ENCODE measurements at regions not wholly inside any gene's neighbourhood (a gene's known extent, or its start where the extent isn't known, plus 50 kb on each side); places are given as distances from the start of the nearest gene placed in this dataset.
A peak's percentile ranks its signal among the peaks of the same experiment; 100 is the strongest.

DNA sequence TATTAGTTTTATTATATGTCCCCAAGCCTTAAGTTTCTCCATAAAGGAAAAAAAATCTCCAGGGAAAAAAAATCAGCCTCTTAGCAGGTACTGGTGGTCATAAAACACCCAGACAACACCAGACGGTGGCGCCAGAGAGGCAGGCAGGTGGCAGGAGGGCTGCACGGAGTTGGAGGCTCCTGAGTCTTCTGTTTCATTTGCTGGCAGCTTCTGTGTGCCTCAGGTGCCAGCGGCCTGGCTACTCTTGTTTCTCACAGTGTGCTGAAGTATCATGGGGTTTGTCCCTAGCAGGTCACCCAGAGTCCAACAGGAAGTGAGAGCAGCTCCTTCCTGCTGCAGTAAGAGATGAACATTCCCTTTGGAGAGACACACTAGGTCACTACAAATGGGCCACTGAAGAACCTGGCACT is 123.3 kb upstream of the GADD45A start:
- DNase-seq (ENCODE audit: low read depth), result no peak

DNA sequence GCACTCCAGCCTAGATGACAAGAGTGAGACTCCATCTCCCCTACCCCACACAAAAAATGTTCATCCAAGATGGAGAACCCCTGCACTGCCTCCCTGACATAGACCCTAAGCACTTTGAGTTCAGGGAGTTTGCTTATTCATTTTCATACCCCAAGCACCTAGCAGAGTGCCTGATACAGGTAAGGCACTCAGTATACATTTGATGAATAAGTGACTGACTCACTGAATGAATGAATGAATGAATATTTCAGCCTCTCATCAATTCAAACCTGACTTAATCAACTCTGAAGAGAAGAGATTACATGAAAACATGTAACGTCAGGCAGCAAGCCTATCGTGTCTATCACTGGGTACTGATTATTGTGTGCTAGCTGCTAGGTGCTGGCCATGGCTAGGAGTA is 121.3 kb upstream of the GADD45A start:
- no peak for DNase-seq (ENCODE audit: low read depth)

DNA sequence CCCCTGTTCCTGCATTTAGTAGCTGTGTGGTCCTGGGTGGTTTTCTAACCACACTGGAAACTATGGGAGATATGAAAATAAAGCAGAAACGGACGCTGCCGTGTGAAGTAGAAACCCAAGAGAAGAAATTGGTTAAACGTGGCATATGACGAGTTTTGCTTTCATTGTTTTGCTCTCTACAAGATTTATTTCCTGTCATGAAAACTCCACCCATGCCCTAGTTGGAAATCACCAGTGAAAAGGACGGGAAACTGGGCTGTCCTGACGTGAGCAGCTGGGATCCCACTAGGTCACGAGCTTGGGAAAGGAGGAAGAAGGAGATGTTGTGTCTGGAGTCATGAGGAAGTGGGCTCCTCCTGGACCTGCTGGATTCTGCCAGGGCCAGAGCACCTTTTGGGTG is 120.8 kb upstream of the GADD45A start:
- DNase-seq (ENCODE audit: low read depth), result no peak

DNA sequence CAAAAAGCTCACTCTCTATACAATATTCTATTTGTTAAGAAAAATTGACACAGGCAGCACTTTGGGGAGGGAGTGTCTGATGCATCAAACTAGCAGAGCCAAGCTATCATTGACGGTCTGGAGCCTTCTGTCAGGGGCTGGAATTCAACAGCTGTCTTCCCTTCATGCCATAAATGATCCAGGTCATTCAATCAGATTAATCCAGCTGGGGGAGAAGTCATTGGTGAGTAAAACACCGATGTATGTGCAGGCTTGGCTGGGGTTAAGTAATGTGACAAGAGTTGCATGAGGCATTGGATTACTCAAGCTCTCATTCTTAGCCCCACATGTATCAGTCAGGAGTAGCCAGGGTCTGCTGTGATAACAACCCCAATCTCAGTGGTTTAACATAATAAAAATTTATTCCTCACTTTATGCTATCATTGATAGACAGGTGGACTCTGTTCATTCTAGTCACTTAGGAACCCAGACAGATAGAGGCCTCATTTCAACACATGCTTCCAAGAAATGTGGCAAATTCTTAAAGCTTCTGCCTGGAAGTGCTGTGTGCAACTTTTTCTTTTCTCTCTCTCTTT is 118.1 kb upstream of the GADD45A start:
- no peak for DNase-seq (ENCODE audit: low read depth)

DNA sequence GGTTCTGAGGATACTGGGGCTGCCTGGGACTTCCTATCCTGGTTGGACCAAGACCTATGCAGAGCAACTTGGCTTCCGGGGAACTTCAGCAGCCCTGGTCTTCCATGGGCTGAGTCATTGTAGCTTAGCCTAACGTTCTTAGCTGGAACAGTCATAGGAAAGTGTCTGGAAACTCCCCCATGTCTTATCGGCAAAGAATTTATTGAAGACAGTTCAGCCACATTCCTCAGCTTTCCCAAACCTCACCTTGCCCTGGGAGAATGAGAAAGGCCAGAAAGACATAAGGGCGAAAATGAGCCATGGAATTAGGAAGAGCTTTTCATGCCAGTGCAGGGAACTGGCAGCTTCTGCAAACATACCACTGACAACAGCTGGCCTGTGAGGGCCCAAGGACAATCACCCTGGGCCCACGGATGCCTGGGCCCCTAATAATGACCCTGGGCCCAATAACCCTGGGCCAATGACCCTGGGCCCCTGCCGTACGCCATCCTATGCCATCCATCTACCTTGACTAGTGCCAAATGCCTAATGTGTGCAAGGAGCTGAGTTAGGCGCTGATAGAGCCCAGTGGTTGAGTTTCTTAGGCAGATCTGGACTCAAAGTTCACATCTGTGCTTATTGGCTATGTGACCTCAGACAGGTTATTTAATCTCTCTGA is 114.4 kb upstream of the GADD45A start:
- peak; percentile 95 for DNase-seq (ENCODE audit: low read depth)

DNA sequence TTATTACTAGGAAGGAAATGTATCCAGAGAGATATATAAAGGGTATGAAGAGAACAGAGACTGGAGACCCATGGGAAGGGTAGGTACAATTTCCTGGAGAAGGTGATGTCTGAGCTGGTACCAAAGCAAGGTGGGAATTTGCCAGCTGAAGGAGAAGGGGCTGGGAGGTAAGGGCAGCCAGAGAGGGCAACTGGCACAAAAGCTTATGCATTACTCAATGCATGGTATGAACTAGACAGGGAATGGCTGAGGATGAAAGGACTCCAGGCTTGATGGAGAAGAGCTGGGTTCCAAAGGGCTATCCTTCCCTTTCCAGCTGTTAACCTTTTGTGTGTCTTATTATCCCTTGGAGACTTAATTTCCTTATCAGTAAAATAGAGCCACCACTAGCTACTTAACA is 113.6 kb upstream of the GADD45A start:
- DNase-seq (ENCODE audit: low read depth), result no peak

DNA sequence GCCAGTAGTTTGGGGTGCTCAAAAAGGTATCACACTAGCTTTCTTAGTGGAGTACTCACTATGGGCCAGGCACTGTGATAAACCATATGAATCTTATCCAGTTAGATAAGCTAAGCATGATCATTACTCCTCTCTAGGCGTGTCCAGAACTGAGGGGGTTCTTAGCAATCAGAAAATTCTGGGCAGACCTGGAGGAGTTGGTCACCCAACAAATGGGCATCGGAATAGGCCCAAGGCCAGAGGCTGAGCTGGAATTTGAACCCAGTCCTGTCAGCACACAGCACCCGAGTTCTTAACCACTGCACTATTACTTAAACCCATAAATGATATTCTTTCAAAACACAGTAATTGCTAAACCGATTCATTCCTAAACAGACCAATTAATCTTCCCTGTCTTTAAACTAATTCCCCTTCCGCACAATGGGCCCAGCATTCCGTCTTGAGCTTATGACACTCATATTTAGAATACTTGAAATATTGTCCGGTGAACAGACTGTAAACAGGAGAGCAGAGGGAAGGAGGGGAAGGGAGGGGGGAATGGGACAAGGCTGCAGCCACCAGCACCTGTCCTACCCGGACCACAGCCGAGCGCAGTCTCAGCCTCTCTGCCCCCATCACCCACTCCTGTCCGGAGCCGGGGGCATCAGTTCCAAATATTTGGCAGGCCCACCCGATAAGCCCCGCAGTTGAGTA is 113.0 kb upstream of the GADD45A start:
- no peak for DNase-seq (ENCODE audit: low read depth)

DNA sequence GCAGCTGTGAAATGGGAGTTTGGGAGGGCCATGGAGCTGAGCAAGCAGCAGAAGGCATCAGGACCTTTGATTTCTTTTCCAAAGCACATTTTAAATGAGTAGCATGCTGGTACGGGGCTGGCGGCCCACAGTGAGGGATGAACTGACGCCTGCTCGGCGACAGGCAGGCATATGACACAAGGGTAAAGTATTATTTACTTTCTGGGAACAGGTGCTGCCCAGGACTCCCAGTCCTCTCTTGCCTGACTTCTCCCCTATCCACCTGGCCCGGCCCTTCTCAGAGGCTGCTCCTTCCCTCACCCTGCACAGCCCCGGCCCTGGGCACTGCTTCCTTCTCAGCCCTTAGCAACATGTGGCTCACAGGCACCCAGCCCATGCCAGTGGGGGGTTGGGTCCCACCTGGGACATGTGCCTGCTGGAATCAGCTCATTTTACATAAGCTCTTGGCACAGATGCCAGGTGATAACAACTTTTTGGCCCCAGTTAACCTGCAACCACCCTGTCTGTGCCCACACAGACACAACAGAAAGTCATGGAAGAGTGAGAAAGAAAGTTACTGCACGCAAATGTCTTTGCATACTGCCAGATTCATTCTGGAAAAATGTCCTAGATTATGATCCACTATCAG is 112.3 kb upstream of the GADD45A start:
- DNase-seq (ENCODE audit: low read depth), result no peak

DNA sequence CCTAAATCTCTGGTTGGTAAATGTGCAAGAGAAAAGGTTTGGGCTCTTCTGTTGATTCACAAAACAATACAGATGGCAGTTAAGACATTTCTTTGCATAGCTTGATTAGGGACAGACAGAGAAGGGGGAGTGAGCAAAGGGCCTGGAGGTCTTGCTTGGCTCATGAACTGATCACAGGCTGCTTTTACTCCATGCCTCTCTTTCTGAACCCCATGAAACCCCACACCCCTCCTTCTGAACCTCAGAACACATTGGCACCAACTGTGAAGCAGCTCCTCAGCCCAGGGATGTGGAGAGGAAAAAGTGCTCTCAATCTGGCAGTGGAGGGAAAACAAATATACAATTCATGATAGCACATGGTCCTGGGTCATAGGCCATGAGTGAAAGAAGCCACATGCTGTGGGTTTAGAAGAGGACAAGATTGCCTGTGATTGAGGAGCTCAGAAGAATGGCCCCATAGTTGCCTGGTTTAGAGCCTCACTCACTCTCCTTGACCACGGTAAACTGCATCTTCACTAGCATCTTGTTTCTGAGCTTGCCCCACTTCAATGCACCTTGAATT is 111.6 kb upstream of the GADD45A start:
- no peak for DNase-seq (ENCODE audit: low read depth)

DNA sequence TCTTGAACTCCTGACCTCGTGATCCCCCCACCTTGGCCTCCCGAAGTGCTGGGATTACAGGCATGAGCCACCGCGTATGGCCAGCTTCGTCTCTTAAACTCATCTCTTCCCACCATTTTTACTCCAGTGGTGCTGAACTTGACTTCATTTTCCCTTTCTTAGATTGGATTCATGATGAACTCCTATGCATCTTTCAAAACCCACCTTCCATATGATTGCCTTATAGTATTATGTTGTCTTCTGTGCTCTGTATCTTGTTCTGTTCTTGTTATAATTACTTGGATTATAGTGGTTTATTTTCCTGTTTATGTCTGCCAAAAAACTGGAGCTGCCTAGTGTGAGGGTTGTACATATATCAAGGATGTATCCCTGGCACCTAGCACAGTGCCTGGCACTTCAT is 110.8 kb upstream of the GADD45A start:
- no peak for DNase-seq (ENCODE audit: low read depth)

DNA sequence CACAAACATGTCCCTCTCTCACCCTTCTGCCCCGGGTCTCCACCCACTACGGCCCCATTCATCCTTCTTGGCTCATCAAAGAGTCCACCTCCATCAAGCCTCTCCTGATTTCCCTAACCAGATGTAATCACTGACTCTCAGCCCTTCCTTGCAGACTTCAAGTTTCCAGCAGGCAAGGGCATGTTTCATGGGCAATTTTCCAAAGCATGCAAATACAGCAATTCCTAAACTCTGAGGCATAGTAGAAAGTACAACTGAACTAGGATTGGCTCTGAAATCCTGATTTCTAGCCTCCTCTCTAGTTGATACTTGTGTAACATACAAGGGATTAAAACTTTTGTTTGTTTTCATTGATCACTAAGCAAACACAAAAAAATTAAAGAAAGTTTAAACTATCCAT is 109.1 kb upstream of the GADD45A start:
- peak; percentile 76 for DNase-seq (ENCODE audit: low read depth)

DNA sequence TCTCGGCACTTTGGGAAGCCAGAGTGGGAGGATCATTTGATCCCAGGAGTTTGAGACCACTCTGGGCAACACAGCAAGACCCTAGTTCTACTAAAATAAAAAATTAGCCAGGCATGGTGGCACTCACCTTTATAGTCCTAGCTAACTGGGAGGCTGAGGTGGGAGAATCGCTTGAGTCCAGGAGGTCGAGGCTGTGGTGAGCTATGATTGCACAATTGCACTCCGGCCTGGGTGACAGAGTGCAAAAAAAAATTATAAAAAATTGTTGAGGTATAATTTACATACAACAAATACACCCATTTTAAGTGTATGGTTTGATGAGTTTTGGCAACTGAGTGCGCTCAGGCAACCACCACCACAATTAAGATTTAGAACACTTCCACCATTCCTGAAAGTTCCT is 108.5 kb upstream of the GADD45A start:
- no peak for DNase-seq (ENCODE audit: low read depth)

DNA sequence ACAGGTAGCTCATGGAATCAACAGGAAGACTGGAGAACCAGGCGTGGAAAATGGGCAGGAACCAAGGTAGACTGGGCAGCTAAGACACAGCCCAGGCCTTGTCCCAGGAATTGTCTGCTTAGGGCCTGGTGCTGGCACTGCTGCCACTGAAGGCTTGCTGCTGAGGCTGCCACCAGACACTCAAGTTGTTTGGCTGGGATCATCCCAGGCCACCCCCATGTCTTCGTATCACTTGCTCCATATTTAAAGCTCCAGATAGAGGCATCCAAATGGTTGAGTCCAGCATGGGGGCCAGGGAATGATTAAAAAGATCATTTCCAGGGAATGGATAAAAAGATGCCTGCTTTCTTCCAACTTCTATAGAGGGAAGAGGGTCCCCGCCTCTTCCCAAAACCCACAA is 107.4 kb upstream of the GADD45A start:
- no peak for DNase-seq (ENCODE audit: low read depth)

DNA sequence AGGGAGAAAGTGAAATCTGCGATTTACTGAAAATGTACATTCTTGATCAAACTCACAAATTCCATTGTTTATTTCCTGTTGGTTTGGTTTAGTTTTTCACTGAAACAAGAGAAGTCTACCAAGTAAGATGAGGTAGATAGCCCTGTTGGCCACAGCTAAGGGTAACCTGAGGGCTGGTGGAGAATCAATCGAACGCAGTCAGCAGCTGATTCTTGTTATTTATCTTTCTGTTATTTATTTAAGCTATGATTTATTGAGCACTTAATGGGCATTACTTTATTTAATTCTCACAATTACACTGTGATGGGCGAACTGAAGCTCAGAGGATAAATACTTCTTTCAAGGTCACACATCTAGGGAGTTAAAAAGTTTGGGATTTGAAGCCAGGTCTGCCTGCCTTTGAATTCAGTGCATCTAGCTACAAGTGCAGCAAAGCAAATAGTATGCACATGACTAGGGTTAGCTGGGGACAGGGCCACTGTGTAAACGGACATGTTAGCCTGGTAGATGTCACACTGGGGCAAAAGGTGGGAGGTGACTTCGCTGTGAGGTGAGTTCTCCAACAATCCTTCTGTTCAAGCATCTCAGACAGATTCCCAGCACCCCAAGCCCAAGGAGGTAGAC is 106.5 kb upstream of the GADD45A start:
- DNase-seq (ENCODE audit: low read depth), result no peak

DNA sequence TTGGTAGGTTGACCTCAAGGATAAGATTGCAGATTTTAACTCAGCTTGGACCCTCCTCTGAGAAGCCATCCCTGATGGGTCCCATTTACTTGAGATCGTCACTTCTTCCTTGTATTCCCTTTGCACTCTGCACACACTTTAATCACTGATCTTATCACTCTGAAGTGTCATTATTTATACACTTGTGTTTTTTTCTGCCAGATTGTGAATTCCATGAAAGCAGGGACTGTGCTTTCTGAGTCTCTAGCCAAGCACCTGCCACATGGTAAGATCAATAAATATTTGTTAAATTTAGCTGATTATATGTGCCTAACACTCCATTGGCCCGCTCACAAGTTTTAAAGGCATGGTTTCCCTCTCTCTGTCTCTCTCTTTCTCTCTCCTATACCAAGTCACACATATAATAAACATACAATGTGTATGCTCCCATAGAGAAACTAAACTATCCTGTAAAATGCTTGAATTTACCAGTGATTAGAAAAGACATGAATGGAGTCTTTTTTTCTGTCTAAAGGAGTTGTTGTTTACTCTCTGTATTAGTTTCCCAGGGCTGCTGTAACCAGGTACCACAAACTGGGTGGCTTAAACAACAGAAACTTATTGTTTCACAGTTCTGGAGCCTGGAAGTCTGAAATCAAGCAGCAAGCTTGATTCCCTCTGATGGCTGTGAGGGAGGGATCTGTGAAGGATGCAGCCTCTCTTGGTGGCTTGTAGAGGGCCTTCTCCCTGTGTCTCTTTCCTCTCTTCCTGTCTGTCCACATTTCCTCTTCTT is 105.2 kb upstream of the GADD45A start:
- no peak for DNase-seq (ENCODE audit: low read depth)

DNA sequence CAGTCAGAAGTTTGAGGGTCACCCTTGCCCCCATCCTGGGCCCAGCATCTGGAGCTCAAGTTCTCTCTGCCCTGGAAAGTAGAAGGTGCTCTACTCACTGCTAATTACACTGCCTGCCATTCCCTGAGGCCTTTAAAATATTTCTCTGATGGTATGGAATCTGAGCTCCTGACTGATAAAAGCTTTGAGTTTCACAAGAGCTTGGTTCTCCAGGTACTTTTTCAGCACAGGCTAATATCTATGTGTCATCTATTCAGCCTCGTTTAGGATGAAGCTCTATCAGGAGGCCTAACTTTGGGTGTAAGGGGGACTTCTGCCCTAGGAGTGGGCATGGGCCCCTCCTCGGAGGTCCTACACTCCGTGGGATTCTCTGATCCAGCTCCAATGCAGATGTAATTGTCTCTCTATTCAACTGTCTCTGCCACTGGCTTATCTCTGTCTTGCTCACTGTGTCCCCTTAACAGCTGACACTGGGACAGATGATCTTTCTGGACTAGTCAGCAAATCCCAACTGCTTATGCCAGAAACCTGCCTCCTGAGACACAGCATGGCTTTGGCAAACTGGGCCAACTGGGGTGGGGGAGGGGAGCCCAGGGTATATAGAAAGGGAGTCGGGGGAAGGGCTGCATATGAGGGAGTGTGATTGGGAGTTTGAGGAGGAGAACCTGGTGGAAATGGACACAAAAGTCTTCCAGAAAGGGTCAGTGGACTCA is 104.2 kb upstream of the GADD45A start:
- no peak for DNase-seq (ENCODE audit: low read depth)

DNA sequence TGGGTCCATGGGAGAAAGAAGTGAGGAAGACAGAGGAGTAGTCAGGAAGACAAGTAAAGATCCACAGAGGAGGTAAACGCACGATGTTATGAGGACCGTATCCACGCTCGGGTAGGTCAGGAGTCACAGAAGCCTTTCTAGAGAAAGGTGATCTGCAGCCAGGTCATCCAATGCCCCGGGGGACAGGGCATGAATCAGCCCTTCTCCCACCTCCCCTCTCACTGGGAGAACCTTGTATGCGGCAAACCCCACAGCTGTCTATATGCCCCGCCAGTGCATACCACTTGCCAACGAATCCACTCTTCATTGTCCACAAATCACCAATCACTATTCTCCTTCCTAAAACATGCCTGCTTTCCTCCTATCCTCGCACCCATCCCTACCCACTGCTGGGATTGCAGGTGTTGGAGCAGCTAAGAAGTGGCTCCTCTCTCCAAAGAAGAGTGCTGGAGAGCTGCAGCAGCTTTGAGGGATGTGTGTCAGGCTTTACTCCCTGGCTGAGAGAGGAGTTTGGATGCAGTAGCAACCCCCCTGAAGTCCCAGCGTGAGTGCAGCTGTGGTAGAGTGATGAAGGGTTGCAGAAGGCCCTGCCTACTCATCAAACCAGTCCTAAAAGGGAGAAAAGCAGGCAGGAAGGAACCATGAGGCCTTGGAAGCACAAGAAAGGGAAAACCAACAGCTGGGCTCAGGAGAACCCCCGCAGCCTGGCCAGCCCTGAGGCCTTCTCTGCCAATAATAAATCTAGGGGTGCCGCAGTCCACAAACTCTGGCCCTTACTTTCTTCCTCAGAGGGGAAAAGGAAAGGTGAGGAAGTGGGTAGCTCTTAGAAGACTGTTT is 102.2 kb upstream of the GADD45A start:
- DNase-seq (ENCODE audit: low read depth), result no peak

DNA sequence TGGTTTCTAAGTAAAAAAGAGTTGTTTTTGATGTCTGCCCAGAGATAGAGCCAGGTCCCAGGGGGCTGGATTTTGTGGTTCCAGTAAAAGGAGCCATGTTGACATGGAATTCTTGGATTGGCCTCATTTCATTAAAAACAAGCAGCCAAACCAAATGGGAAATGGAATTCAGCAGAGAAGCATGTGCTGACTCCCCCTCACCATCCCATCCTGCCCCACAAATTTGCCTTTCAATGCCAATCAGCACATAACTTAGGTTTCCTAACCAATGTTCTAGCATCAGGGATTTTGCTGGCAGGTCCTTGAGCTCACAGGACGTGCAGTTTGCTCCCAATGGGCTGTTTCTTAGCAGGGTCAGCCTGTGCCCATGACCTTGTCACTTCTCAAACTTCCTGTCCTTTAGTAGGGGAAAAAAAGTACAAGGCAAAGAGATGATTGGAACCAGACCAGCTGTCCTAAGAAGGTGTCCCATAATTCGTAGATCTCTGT is 101.5 kb upstream of the GADD45A start:
- DNase-seq (ENCODE audit: low read depth), result no peak

DNA sequence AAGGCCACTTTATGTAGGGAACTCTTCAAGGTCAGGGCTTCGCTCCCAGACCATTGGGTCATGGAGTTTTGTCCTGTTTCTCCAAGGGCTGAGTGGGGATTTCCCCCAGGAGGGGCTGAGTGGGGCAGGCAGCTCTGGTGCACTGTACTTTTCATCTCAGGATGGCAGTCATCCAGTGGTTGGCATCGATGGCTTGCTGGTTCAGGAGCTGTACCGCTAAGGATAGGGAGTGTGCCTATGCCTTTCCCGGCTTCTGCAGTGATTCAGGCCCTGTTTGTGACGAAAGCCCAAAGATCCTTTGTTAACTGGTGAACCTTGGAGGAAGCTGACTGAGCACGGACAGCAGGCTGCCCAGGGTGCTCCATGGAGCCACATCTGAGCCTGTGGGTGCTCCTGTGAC is 100.1 kb upstream of the GADD45A start:
- DNase-seq (ENCODE audit: low read depth), result no peak

DNA sequence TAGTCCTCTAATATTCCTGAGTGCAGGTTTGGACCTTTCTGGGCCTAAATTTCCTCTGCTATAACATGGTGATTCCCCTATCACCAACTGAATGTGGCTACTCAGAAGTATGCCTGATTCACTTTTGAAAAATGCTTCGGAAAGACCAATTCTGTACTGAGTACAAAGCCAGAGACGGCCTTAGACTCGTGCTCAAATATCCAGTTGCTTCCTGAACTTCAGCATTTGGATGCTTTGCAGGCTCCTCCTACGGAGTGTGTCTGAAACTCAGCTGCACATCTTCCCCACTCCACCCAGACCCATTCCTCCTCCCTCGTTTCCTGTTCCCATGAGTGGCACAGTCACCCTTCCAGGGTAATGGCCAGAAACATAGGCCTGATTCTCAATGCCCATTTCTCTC is 98.4 kb upstream of the GADD45A start:
- DNase-seq (ENCODE audit: low read depth), result no peak

Data from non-pigmented ciliary epithelial cell (primary cell).